T47D (cell line): ENCODE measurements at regions not wholly inside any gene's neighbourhood (a gene's known extent, or its start where the extent isn't known, plus 50 kb on each side); places are given as distances from the start of the nearest gene placed in this dataset.

Experiments
- DNase-seq, 2 experiments: peaks; one replicate each; pipeline versions ENCODE4 v3.0.0 to v3.0.0-alpha.2; 2011 to 2012; ENCODE audit warnings: low read depth in 1 of 2, low spot score in 1 of 2
- JUND ChIP-seq: IDR thresholded peaks from 2 replicates; pipeline ENCODE4 v1.6.1; 2012; ENCODE audit warnings: low read depth
- in situ Hi-C: cut with HindIII; loops from 2 replicates; pipeline ENCODE4 v1.10.0; 2016; ENCODE audit warnings: low sequenced_read_pairs, low pct_unique_long_range_greater_than_20kb

DNA sequence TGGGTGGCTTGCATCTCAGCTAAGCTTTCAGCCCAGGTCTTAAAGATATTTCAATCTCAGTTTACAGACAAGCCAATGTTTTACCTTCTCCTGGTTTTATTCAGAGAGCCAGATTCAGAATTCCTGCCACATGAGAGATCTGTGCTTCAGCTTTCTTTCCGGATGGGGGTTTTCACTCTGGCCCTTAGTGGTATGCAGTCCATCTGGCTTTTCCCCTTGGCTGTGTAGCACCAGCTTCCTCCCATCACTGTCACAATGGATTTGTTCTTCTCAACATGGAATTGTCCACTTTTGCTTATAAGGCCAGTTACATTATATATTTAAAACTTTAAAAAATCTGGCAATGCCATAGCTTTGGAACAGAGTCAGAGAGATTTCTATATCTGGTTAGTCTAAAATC lies 303.9 kb downstream of the ETS1 start:
- DNase-seq = peak in 1 of 2 experiments; percentile 25
- in situ Hi-C loops = no loop called here
- no peak for TF ChIP-seq JUND

DNA sequence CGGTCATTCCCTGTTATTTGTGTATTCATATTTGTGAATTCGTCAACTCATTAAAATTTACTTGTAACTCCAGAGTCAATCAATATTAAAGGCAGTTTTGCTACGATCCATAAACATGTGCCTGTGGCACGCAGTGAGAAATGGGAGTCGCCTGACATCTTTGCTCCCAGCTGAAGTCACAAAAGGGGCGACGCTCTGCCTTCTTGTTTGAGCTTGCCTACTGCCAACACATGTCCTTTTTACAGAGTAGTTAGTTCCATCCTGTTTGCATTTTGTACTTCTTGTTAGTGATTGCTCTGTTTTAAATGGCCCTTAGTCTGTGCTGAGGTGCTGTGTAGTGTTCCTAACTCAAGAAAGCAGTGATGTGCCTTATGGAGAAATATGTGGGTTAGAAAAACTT lies 305.3 kb downstream of the ETS1 start:
- no peak for DNase-seq
- TF ChIP-seq JUND = no peak
- in situ Hi-C loops = no loop called here

DNA sequence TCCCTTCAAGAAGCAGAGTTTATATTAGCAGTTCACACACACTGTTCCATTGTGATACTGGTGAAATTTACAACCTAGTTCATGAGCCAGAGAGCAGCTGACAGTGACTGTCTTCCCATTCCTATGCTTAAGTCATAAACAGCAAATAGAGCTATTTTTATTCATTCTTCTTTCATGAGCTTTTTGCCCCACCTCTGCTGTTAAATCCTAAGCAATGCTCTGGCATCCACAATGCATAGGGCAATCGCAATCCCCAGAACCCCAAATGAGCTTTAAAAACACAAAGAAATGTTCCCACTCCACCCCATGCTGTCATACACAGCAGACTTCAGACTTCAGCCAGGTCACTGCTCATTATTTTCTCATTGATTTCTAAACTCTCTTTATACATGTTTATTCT lies 307.5 kb downstream of the ETS1 start:
- in situ Hi-C loops = no loop called here

DNA sequence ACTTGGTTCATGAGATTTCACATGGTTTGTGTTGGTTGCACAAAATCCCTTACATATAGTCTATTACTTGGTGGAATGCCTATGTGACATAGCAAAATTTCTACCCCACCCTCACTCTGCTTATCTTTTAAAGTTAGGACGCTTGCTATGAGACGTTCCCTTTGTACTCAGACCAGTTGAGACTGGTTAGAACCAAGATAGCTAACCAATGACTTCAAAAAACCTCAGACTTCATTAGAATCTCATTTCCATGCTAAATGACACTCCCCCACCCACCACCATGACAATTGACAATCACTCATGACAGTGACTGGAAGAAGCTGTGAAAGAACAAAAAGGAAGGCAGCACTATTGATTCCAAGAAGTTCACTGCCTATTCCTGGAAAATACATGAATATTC lies 313.6 kb downstream of the ETS1 start:
- no peak for DNase-seq
- TF ChIP-seq JUND = no peak
- in situ Hi-C loops = no loop called here

More for the DNA sequence above, 307.5 kb downstream of the ETS1 start:
- no peak for DNase-seq
- no peak for TF ChIP-seq JUND

DNA sequence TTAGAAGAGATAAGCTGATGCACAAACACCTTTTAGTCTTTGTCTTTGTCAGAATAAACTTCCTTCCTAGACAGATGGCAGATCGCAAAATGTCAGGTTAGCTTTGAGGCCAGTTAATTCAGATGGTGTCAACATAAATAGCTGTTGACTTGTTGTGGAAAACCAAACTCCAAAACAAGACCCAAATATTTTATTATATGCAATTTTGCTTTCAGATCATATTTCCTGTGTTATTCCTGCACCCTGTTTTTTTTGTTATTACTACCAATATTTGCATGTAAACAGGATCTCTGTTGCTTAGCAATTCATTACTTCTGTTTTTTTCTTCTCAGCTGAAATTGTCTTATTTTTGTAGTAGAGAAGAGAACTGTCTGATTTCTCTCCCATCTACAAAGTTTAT lies 316.0 kb downstream of the ETS1 start:
- DNase-seq = no peak
- TF ChIP-seq JUND = no peak
- in situ Hi-C loops = no loop called here

DNA sequence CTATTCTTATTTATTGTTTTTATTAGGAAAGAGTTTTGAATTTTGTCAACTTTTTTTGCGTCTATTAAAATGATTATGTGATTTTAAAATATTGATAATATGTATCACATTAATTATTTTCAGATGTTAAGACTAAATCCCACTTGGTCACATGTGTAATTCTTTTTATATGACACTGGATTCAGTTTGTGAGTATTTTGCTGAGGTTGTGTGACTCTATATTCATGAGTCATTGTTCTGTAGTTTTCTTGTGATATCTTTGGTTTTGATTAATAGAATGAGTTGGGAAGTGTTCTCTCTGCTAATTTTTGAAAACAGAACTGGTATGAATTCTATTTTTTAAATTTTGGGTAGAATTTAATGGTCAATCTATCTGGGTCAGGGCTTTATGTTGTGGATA lies 317.9 kb downstream of the ETS1 start:
- no peak for TF ChIP-seq JUND
- DNase-seq = no peak
- in situ Hi-C loops = no loop called here

DNA sequence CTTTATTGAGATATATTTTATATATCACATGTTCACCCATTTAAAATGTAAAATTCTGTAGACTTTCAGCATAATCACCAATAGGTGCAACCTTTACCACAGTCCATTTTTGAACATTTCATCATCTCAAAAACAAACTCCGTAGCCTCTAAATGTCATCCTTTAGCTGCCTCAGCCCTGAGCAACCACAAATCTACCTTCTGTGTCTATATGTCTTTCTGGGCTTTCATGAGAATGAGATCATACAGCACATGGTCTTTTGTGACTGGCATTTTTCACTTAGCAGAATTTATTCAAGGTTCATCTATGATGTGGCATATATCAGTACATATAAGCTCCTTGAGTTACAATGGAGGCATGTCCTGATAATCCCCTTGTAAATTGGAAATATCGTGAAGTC lies 320.5 kb downstream of the ETS1 start:
- no peak for TF ChIP-seq JUND
- in situ Hi-C loops = no loop called here
- no peak for DNase-seq

DNA sequence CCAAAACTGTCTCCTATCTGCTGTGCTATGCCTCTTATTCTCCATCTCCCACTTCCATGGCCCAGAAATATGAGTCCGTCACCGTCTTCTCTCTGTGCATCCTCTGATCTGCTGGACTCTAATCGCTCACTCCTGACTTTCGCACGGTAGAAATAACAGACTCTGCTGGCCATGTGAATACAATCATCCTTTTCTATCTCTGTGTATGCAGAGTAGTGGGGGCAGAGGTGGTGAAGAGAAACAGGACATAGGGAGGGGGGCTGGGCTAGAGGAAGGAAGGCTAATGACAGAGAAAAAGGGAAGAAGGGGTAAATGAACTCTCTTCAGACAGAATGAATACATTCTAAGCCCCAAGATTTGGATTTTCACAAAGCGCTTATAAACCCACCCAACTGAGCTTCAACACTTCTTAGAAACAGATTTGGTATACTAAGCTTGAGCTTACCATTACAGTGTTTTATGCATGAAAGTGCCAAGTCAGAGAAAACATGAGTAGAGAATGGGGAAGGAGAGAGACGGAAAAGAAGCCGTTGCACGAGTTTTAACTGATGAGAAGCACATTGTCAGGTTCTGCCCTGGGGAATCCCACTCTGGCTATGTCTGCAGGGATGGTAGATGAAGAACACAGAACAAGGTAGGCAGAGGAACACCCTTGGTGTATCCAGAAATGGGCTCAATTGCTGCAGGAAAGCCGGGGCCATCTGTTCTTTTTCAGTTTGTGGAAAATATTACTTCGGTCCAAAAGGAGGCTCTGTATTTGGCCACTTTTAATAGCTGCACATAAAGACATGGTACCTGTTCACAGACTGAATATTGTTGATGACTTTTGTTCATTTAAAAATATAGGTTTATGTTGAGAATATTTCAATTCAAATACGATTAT lies 324.7 kb downstream of the ETS1 start:
- no peak for TF ChIP-seq JUND
- in situ Hi-C loops = no loop called here

DNA sequence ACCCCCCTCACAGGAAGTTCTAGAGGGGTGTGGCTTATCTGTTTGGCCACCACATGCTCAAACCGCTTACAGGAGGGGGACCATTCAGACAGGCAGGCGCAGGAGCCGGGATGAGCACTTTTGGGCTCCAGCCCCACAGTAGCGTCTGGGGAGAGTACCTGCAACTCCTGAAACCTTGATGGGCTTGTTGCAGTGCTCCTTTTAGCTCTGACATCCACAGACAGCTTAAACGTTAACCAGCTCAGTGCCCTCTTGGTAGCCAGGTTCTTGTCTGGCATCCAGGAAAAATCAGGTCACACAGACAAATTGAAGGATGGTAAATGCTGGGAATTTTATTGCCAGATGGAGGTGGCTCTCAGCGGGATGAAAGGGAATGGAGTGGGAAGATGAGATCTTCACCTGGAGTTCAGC lies 326.3 kb downstream of the ETS1 start:
- no peak for TF ChIP-seq JUND
- in situ Hi-C loops = no loop called here
- DNase-seq = no peak

More for the DNA sequence above, 324.7 kb downstream of the ETS1 start:
- no peak for DNase-seq

DNA sequence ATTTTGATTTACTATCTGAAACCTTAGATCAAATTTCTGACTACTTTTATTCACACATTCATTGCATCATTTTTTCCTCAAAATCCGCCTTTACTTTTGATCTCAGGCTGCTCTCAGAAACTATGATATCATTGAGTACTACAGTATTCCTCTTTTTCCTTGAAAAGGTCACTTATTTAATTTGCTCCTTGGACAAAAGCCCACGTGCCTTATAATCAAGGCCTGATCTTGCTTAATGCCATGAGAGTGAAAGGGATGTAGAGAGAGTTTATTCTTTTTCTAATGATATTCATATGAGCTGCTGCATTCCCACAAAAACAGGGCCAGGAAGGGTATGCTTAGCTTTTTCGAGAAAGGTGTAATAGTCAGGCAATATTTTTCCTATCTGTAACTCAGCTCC lies 327.0 kb downstream of the ETS1 start:
- in situ Hi-C loops = no loop called here
- no peak for DNase-seq
- no peak for TF ChIP-seq JUND

DNA sequence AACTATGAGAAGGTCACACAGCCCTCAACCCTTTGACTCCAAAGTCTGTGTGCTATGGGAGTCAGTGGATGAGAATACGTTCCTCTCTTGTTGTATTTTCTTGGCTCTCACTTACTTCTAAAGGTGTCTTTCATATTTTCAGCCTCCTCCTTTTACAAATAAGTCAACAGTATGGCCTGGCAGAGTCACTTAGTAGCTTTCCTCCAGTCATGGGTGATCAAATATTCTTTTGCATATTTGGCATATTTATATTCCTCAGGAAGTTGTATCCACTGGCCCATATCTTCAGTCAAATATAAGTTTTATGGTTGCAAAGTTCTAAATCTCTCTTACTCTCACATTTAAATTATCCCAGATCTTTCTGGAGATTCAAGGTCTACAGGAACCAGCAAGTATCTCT lies 327.5 kb downstream of the ETS1 start:
- TF ChIP-seq JUND = no peak
- in situ Hi-C loops = no loop called here
- no peak for DNase-seq

DNA sequence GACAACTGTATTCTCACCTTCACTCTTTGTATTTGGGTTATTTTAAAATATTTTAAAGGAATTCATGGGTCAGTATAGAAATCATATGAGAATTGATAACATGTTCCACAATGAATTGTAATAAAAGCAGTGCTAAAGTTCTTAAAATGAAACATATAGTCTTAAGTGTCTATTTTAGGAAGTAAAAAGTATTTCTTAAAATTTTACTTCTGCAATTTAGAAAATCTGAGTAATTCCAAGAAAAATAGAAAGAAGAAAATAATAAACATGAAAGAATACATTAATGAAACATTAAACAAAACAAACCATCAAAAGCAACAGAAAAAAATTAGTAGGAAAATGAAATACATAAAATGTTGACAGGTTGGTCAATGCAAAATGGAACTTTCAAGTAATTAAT lies 332.4 kb downstream of the ETS1 start:
- TF ChIP-seq JUND = no peak
- in situ Hi-C loops = no loop called here
- no peak for DNase-seq

DNA sequence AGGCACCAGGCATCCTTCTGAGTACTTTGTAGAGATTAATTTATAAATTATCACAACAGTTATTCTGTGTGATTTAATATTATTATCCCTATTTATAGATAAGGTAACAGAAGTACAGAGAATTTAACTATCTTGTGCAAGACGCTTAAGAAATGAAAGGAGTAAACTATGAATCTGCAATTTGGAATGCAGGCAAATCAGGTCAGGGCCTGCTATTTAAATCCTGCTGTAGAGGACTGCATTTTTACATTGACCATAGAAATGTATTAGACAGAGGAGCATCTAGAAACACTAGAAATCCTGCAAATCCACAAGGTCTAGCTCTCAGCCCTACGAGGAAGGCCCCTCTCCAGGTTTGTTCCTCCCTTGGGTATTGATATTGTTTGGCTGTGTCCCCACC lies 336.2 kb downstream of the ETS1 start:
- no peak for TF ChIP-seq JUND
- in situ Hi-C loops = no loop called here
- DNase-seq = no peak

DNA sequence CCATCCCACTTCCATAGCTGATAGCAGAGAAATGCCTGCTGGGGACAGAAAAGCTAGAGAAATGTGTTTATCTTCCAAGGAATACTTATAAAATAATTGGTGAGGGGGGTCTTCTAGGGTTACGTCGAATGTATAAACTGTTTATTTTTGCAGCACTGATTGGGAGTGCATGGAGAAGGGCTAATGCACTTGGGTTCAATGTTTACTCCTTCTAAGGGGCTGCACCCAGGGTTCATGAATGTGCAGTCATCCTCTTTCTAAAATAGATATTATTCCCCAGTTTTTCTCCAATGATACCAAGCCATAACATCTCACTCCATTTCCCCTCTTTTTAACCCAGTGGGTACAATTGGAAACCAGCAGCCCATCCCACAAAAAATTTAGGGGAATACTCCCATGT lies 336.9 kb downstream of the ETS1 start:
- in situ Hi-C loops = no loop called here
- TF ChIP-seq JUND = no peak
- DNase-seq = no peak
